Thymus (tissue), 11 donors: ENCODE measurements at regions not wholly inside any gene's neighbourhood (a gene's known extent, or its start where the extent isn't known, plus 50 kb on each side); places are given as distances from the start of the nearest gene placed in this dataset.
"Not testable (repeated sequence)": the region's sequence is repeated elsewhere in the genome, so short reads cannot be mapped to it uniquely, and the experiment has no call there.

Experiments used
- DNase-seq, 9 donors: peaks; one replicate each; pipeline ENCODE4 v3.0.0-alpha.2; 2013; ENCODE audit warnings: low spot score in 9 of 9, low read depth in 6 of 9, missing footprints in 1 of 9
- H3K27ac ChIP-seq, 2 donors: one replicate each; pipeline ENCODE4 v1.5.1; 2013; ENCODE audit warnings: control low read depth in 1 of 2, low read depth in 1 of 2, low read length in 1 of 2, mild to moderate bottlenecking in 1 of 2, moderate library complexity in 1 of 2
- H3K27me3 ChIP-seq, 2 donors: one replicate each; pipeline ENCODE4 v1.5.1; 2013; ENCODE audit warnings: low read length in 1 of 2; ENCODE audit not compliant: control insufficient read depth in 2 of 2, insufficient read depth in 1 of 2
- H3K36me3 ChIP-seq, 2 donors: one replicate each; pipeline ENCODE4 v1.5.1; 2013; ENCODE audit warnings: low read length in 1 of 2, mild to moderate bottlenecking in 1 of 2, moderate library complexity in 1 of 2; ENCODE audit not compliant: control insufficient read depth in 2 of 2, insufficient read depth in 2 of 2
- H3K4me1 ChIP-seq, 2 donors: one replicate each; pipeline ENCODE4 v1.5.1; 2013; ENCODE audit warnings: low read length in 2 of 2; ENCODE audit not compliant: control insufficient read depth in 2 of 2, insufficient read depth in 2 of 2
- H3K4me3 ChIP-seq, 2 donors: one replicate each; pipeline ENCODE4 v1.5.1; 2013; ENCODE audit warnings: low read length in 2 of 2, control low read depth in 1 of 2, mild to moderate bottlenecking in 1 of 2
- H3K9me3 ChIP-seq, 2 donors: one replicate each; pipeline ENCODE4 v1.5.1; 2013; ENCODE audit warnings: low read length in 1 of 2, mild to moderate bottlenecking in 1 of 2; ENCODE audit not compliant: control insufficient read depth in 2 of 2, insufficient read depth in 1 of 2
- WGBS: extraction: QIAGEN DNeasy Blood & Tissue Kit; methylation state at CpG from one replicate; pipeline ENCODE4 v1.1.7; 2013; 5-methylcytosine and 5-hydroxymethylcytosine counted together
- donor health status: healthy.

- Histone ChIP-seq H3K27ac (no peak overlapping the region), H3K4me3 (no peak overlapping the region), H3K4me1 (no peaks in the 10 kb centered on the region), H3K27me3 (no peaks in the 10 kb centered on the region), H3K36me3 (no peaks in the 10 kb centered on the region), H3K9me3 (no peaks in the 10 kb centered on the region)
- WGBS, result 95% methylated on average over 5 of the region's 5 CpGs
- DNase-seq, result no peak
These were observed 282.5 kb upstream of the EPHA3 start for GRCh38 chr3:88824666-88825564.

GRCh38 chr3:88828466-88828865 is 279.0 kb upstream of the EPHA3 start:
- no peak for DNase-seq
- no peaks in the 10 kb centered on the region for H3K4me1 ChIP-seq
- H3K4me3 ChIP-seq, result no peak overlapping the region
- H3K27ac ChIP-seq, result no peak overlapping the region
- WGBS, result 85% methylated on average over 2 of the region's 2 CpGs
- H3K9me3 ChIP-seq, result no peaks in the 10 kb centered on the region
- H3K27me3 ChIP-seq, result no peaks in the 10 kb centered on the region
- no peaks in the 10 kb centered on the region for H3K36me3 ChIP-seq

DNA sequence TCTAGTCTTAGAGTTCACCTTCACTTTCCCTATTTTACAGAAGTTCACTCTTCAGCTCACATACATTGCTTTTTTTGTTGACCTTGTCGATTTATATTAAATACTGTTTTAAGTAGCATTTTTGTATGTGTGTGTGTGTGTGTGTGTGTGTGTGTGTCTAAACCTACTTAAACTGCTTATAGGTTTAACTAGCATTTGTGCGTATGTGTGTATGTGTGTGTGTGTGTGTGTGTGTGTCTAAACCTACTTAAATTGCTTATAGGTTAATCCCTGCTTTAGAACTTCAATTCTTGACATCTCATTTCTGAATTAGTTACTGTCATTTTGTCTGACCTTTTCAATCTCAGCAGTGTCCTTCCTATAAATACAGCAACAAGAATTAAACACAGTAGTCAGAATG is 254.8 kb upstream of the EPHA3 start:
- no peak overlapping the region for H3K4me3 ChIP-seq
- 89% methylated on average over 2 of the region's 2 CpGs for WGBS

DNA sequence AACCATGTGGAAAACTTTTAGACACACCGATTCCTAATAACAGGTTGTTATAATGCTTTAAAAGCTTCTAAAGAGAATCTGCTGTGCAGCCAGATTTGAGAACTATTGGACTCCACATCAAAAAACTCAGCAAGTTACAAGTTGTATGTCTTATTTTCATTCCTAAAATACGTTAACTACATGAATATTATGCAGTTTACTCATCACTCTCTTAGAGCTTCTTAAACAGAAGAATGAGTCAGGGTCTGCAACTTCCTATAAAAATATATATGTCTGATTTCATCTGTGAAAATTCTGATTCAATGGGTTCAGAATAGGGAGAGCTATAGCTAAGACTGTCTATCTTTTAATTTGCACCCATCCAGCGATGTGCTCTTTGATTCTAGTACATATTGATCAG is 244.2 kb upstream of the EPHA3 start:
- Histone ChIP-seq H3K27ac (no peak overlapping the region), H3K9me3 (no peaks in the 10 kb centered on the region), H3K4me3 (no peak overlapping the region), H3K36me3 (no peaks in the 10 kb centered on the region), H3K4me1 (no peaks in the 10 kb centered on the region), H3K27me3 (no peaks in the 10 kb centered on the region)
- DNase-seq, result no peak
- WGBS, result 86% methylated on average over 3 of the region's 3 CpGs

More for the DNA sequence above, 254.8 kb upstream of the EPHA3 start:
- no peak overlapping the region for H3K27ac ChIP-seq
- H3K36me3 ChIP-seq, result no peaks in the 10 kb centered on the region
- no peaks in the 10 kb centered on the region for H3K27me3 ChIP-seq
- H3K9me3 ChIP-seq, result no peaks in the 10 kb centered on the region
- no peak for DNase-seq
- H3K4me1 ChIP-seq, result no peaks in the 10 kb centered on the region

DNA sequence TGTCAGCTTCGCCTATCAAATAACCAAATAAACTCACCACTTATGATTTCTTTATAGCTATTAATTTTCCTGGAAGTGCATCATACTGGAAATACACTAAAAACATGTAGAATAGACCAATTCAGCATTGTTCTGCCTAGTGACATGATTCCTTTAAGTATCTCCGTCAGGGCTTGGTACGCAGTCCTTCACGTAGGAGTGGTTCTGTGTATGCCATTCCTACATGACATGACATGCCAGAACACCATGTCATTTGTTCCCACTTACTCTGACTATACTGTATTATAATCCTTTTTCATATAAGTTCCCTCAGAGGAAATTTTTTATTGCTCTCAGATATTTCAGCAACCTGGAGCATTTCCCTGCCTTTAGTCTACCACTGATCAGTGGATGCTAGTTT is 230.7 kb upstream of the EPHA3 start:
- 95% methylated on average over 4 of the region's 4 CpGs for WGBS
- no peak overlapping the region for H3K4me3 ChIP-seq
- H3K36me3 ChIP-seq, result no peaks in the 10 kb centered on the region
- H3K4me1 ChIP-seq, result no peaks in the 10 kb centered on the region
- DNase-seq, result no peak
- no peak overlapping the region for H3K27ac ChIP-seq
- H3K27me3 ChIP-seq, result no peaks in the 10 kb centered on the region
- H3K9me3 ChIP-seq, result no peaks in the 10 kb centered on the region

- no peak for DNase-seq
- H3K36me3 ChIP-seq, result no peaks in the 10 kb centered on the region
- no peaks in the 10 kb centered on the region for H3K4me1 ChIP-seq
- no peaks in the 10 kb centered on the region for H3K9me3 ChIP-seq
- no peak overlapping the region for H3K4me3 ChIP-seq
- no peaks in the 10 kb centered on the region for H3K27me3 ChIP-seq
- 90% methylated on average over 3 of the region's 3 CpGs for WGBS
- no peak overlapping the region for H3K27ac ChIP-seq
These were observed 227.5 kb upstream of the EPHA3 start for GRCh38 chr3:88879905-88880304.

GRCh38 chr3:88882121-88882520 is 225.3 kb upstream of the EPHA3 start:
- Histone ChIP-seq H3K4me1 (no peaks in the 10 kb centered on the region), H3K27ac (no peak overlapping the region), H3K9me3 (peaks cover 0 to 5% of the 10 kb centered on the region in 2 donors), H3K36me3 (no peaks in the 10 kb centered on the region), H3K27me3 (no peaks in the 10 kb centered on the region), H3K4me3 (no peak overlapping the region)
- WGBS, result 94% methylated on average over 2 of the region's 2 CpGs
- no peak for DNase-seq

DNA sequence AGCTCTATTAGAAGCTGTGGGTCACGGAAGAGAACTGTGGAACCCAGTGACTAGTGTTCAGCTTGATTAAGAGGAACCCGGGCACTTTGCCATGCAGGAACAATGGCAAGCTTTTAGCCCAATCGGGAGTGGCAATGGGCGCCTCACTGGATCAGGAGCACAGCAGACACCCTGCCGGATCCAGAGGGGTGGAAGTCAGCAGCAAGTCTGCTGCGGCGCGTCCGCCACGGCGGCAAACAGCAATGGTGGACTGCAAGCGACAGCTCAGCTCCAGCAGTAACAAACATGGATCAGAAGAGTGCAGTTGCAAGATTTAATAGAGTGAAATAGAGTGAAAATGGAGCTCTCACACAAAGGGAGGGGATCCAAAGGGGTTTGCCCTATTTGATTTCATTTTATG is 220.8 kb upstream of the EPHA3 start:
- H3K9me3 ChIP-seq, H3K36me3 ChIP-seq, DNase-seq, H3K4me1 ChIP-seq, H3K27ac ChIP-seq, H3K27me3 ChIP-seq, H3K4me3 ChIP-seq: not testable (repeated sequence)
- 96% methylated on average over 12 of the region's 12 CpGs for WGBS

DNA sequence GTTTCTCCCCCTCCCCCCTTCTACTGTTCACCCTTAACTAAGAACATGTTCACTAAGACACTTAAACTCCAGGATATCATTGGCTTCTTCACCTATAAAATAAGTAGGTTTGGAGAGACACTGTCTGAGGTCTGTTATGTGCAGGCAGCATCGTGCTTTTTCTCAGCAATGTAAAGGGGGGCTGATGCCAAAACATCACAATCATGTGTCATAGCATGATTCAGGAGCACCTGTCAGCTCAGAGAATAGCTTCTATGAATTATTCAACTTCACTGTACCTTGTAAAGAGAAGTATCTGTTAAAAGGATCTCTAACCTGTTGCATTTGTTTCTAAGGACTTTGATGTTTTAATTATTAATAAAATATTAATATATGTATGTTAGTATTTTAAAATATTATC is 211.4 kb upstream of the EPHA3 start:
- H3K27me3 ChIP-seq, result no peaks in the 10 kb centered on the region
- H3K36me3 ChIP-seq, result no peaks in the 10 kb centered on the region
- WGBS, result 87% methylated on average over 1 of the region's 1 CpG
- no peaks in the 10 kb centered on the region for H3K4me1 ChIP-seq
- H3K9me3 ChIP-seq, result no peaks in the 10 kb centered on the region
- DNase-seq, result no peak
- no peak overlapping the region for H3K4me3 ChIP-seq
- H3K27ac ChIP-seq, result no peak overlapping the region
